ENCODE measurements at regions not wholly inside any gene's neighbourhood (a gene's known extent, or its start where the extent isn't known, plus 50 kb on each side); places are given as distances from the start of the nearest gene placed in this dataset.

GRCh38 chr12:88914967-88915366 is 334.7 kb upstream of the KITLG start:
- Histone ChIP-seq H3K9me3 (ENCODE audit: control insufficient read depth in 4 of 4, insufficient read depth in 3 of 4, low read length in 3 of 4) (peaks cover 0 to 6% (median 0%) of the 10 kb centered on the region in 4 donors), H3K4me3 (no peak overlapping the region), H3K4me1 (ENCODE audit: control insufficient read depth in 5 of 5, insufficient read depth in 5 of 5, low read length in 5 of 5) (no peaks in the 10 kb centered on the region), H3K27ac (ENCODE audit: low read depth in 1 of 2, low read length in 1 of 2) (no peak overlapping the region), H3K9ac (ENCODE audit: insufficient read depth in 1 of 2, low read length in 2 of 2) (no peak overlapping the region), H3K27me3 (ENCODE audit: control insufficient read depth in 3 of 3, insufficient read depth in 3 of 3, low read length in 2 of 3) (no peaks in the 10 kb centered on the region), H3K36me3 (ENCODE audit: control insufficient read depth in 4 of 4, insufficient read depth in 4 of 4, low read length in 4 of 4) (no peaks in the 10 kb centered on the region)
- 62 to 69% methylated on average over 2 of the region's 2 CpGs for WGBS, 2 donors
- no peak for DNase-seq
- ATAC-seq (ENCODE audit: insufficient read depth, low FRiP score): no peak
- TF ChIP-seq CTCF (IDR thresholded peaks at IDR 0.05; ENCODE audit: control extremely low read depth, extremely low read depth): no peak

- Histone ChIP-seq H3K27me3 (ENCODE audit: control insufficient read depth in 3 of 3, insufficient read depth in 3 of 3, low read length in 2 of 3) (no peaks in the 10 kb centered on the region), H3K36me3 (ENCODE audit: control insufficient read depth in 4 of 4, insufficient read depth in 4 of 4, low read length in 4 of 4) (no peaks in the 10 kb centered on the region), H3K4me1 (ENCODE audit: control insufficient read depth in 5 of 5, insufficient read depth in 5 of 5, low read length in 5 of 5) (no peaks in the 10 kb centered on the region), H3K9me3 (ENCODE audit: control insufficient read depth in 4 of 4, insufficient read depth in 3 of 4, low read length in 3 of 4) (peaks cover 0 to 4% (median under 1%) of the 10 kb centered on the region in 4 donors), H3K27ac (ENCODE audit: low read depth in 1 of 2, low read length in 1 of 2) (no peak overlapping the region), H3K4me3 (no peak overlapping the region), H3K9ac (ENCODE audit: insufficient read depth in 1 of 2, low read length in 2 of 2) (no peak overlapping the region)
- ATAC-seq (ENCODE audit: insufficient read depth, low FRiP score) (no peak), DNase-seq (no peak)
- no peak for TF ChIP-seq CTCF (IDR thresholded peaks at IDR 0.05; ENCODE audit: control extremely low read depth, extremely low read depth)
- 69 to 73% methylated on average over 2 of the region's 2 CpGs for WGBS, 2 donors
Measured at GRCh38 chr12:88909510-88909909, 329.2 kb upstream of the KITLG start.

GRCh38 chr12:88908345-88908744 is 328.1 kb upstream of the KITLG start:
- Histone ChIP-seq H3K27me3 (ENCODE audit: control insufficient read depth in 3 of 3, insufficient read depth in 3 of 3, low read length in 2 of 3) (no peaks in the 10 kb centered on the region), H3K9ac (ENCODE audit: insufficient read depth in 1 of 2, low read length in 2 of 2) (no peak overlapping the region), H3K36me3 (ENCODE audit: control insufficient read depth in 4 of 4, insufficient read depth in 4 of 4, low read length in 4 of 4) (no peaks in the 10 kb centered on the region), H3K4me1 (ENCODE audit: control insufficient read depth in 5 of 5, insufficient read depth in 5 of 5, low read length in 5 of 5) (no peaks in the 10 kb centered on the region), H3K27ac (ENCODE audit: low read depth in 1 of 2, low read length in 1 of 2) (no peak overlapping the region), H3K9me3 (ENCODE audit: control insufficient read depth in 4 of 4, insufficient read depth in 3 of 4, low read length in 3 of 4) (peaks cover 0 to 4% (median under 1%) of the 10 kb centered on the region in 4 donors), H3K4me3 (no peak overlapping the region)
- DNase-seq (no peak), ATAC-seq (ENCODE audit: insufficient read depth, low FRiP score) (no peak)
- no peak for TF ChIP-seq CTCF (IDR thresholded peaks at IDR 0.05; ENCODE audit: control extremely low read depth, extremely low read depth)
- WGBS, 2 donors: 89 to 90% methylated on average over 2 of the region's 2 CpGs

- no peak overlapping the region for H3K4me3 ChIP-seq
- no peak overlapping the region for H3K9ac ChIP-seq (ENCODE audit: insufficient read depth in 1 of 2, low read length in 2 of 2)
- WGBS, 2 donors: 81 to 88% methylated on average over 4 of the region's 4 CpGs
- DNase-seq (no peak), ATAC-seq (ENCODE audit: insufficient read depth, low FRiP score) (no peak)
- TF ChIP-seq CTCF (IDR thresholded peaks at IDR 0.05; ENCODE audit: control extremely low read depth, extremely low read depth): no peak
- H3K36me3 ChIP-seq (ENCODE audit: control insufficient read depth in 4 of 4, insufficient read depth in 4 of 4, low read length in 4 of 4): no peaks in the 10 kb centered on the region
- H3K9me3 ChIP-seq (ENCODE audit: control insufficient read depth in 4 of 4, insufficient read depth in 3 of 4, low read length in 3 of 4): peaks cover 0 to 4% (median under 1%) of the 10 kb centered on the region in 4 donors
- no peaks in the 10 kb centered on the region for H3K27me3 ChIP-seq (ENCODE audit: control insufficient read depth in 3 of 3, insufficient read depth in 3 of 3, low read length in 2 of 3)
- no peaks in the 10 kb centered on the region for H3K4me1 ChIP-seq (ENCODE audit: control insufficient read depth in 5 of 5, insufficient read depth in 5 of 5, low read length in 5 of 5)
- H3K27ac ChIP-seq (ENCODE audit: low read depth in 1 of 2, low read length in 1 of 2): no peak overlapping the region
Measured at GRCh38 chr12:88904705-88905104, 324.4 kb upstream of the KITLG start.

Data from lung (tissue), 11 donors.